Uterus (tissue), 2 donors: ENCODE measurements at regions not wholly inside any gene's neighbourhood (a gene's known extent, or its start where the extent isn't known, plus 50 kb on each side); places are given as distances from the start of the nearest gene placed in this dataset.

Experiments used
- CTCF ChIP-seq, 4 experiments: fragments of 200-600 bp in 2 of 4; fragments of 450-650 bp in 2 of 4; sonication (generic) in 2 of 4; IDR thresholded peaks; one replicate each; pipeline ENCODE4 v1.5.1; 2016 to 2019; ENCODE audit warnings: antibody characterized with exemption in 4 of 4, mild to moderate bottlenecking in 2 of 4, moderate library complexity in 1 of 4
- POLR2A ChIP-seq, 2 donors: fragments of 450-650 bp; IDR thresholded peaks; one replicate each; pipeline ENCODE4 v1.6.1; 2016; ENCODE audit warnings: antibody characterized with exemption in 2 of 2, mild to moderate bottlenecking in 1 of 2, moderate library complexity in 1 of 2

GRCh38 chr17:11140043-11140442 is 101.0 kb upstream of the SHISA6 start:
- TF ChIP-seq CTCF (IDR thresholded peaks at IDR 0.05) (no peak), POLR2A (IDR thresholded peaks at IDR 0.05) (no peak)
